ENCODE measurements at regions not wholly inside any gene's neighbourhood (a gene's known extent, or its start where the extent isn't known, plus 50 kb on each side); places are given as distances from the start of the nearest gene placed in this dataset.

- intact Hi-C loops (cut with DNase I) = no loop called here
- no peaks in the 10 kb centered on the region for H3K27me3 ChIP-seq (replicated peaks; ENCODE audit: insufficient read depth)
- no peak overlapping the region for H3K27ac ChIP-seq
- H3K4me3 ChIP-seq = no peak overlapping the region
- H3K4me1 ChIP-seq (replicated peaks) = no peaks in the 10 kb centered on the region
- 81% methylated on average over 6 of the region's 6 CpGs for WGBS
- no peaks in the 10 kb centered on the region for H3K9me3 ChIP-seq
- no peaks in the 10 kb centered on the region for H3K36me3 ChIP-seq
- DNase-seq (ENCODE audit: low spot score) = no peak
- TF ChIP-seq, protein P1, sequence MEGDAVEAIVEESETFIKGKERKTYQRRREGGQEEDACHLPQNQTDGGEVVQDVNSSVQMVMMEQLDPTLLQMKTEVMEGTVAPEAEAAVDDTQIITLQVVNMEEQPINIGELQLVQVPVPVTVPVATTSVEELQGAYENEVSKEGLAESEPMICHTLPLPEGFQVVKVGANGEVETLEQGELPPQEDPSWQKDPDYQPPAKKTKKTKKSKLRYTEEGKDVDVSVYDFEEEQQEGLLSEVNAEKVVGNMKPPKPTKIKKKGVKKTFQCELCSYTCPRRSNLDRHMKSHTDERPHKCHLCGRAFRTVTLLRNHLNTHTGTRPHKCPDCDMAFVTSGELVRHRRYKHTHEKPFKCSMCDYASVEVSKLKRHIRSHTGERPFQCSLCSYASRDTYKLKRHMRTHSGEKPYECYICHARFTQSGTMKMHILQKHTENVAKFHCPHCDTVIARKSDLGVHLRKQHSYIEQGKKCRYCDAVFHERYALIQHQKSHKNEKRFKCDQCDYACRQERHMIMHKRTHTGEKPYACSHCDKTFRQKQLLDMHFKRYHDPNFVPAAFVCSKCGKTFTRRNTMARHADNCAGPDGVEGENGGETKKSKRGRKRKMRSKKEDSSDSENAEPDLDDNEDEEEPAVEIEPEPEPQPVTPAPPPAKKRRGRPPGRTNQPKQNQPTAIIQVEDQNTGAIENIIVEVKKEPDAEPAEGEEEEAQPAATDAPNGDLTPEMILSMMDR (IDR thresholded peaks at IDR 0.05) = no peak
- TF ChIP-seq POLR2A (IDR thresholded peaks at IDR 0.05) = no peak
- TF ChIP-seq POLR2AphosphoS5 (IDR thresholded peaks at IDR 0.05) = no peak
These were observed 56.7 kb upstream of the ENPP6 start for GRCh38 chr4:184274286-184274951.

GRCh38 chr4:184273166-184274147, 55.8 kb upstream of the ENPP6 start:
- no peak overlapping the region for H3K4me3 ChIP-seq
- H3K36me3 ChIP-seq = no peaks in the 10 kb centered on the region
- TF ChIP-seq, protein P1 (IDR thresholded peaks at IDR 0.05) = no peak
- TF ChIP-seq POLR2A (IDR thresholded peaks at IDR 0.05) (no peak), POLR2AphosphoS5 (IDR thresholded peaks at IDR 0.05) (no peak)
- WGBS = 86% methylated on average over 17 of the region's 17 CpGs
- H3K9me3 ChIP-seq = no peaks in the 10 kb centered on the region
- no peaks in the 10 kb centered on the region for H3K4me1 ChIP-seq (replicated peaks)
- no peaks in the 10 kb centered on the region for H3K27me3 ChIP-seq (replicated peaks; ENCODE audit: insufficient read depth)
- H3K27ac ChIP-seq = no peak overlapping the region
- DNase-seq (ENCODE audit: low spot score) = no peak
- intact Hi-C loops (cut with DNase I) = no loop called here

DNA sequence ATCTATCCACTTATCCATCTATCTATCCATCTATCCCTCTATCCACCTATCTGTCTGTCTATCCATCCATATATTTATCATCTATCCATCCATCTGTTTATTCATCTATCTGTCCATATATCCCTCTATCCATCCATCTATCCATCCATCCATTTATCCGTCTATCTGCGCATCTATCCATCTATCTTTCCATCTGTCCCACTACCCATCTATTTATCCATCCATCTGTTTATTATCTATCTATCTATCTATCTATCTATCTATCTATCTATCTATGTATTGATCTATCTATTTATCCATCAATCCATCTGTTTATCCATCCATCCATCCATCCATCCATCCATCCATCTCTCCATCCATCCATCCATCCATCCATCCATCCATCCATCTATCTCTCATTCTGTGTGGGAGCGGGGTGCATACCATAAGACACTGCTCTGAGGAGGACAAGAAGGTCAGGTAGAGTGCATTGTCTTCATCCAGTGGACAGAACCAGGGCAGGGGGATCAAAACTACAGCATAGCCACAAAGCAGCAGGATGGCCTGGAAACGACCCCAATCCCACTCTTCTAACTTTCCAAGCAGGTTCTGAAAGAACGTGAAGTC, 53.2 kb upstream of the ENPP6 start:
- WGBS = 85% methylated on average over 5 of the region's 5 CpGs
- Histone ChIP-seq H3K4me1 (replicated peaks) (no peaks in the 10 kb centered on the region), H3K9me3 (no peaks in the 10 kb centered on the region), H3K36me3 (no peaks in the 10 kb centered on the region), H3K27me3 (replicated peaks; ENCODE audit: insufficient read depth) (no peaks in the 10 kb centered on the region), H3K4me3 (no peak overlapping the region), H3K27ac (no peak overlapping the region)
- intact Hi-C loops (cut with DNase I) = no loop called here
- TF ChIP-seq, protein P1 (IDR thresholded peaks at IDR 0.05) = no peak
- TF ChIP-seq POLR2A (IDR thresholded peaks at IDR 0.05) (no peak), POLR2AphosphoS5 (IDR thresholded peaks at IDR 0.05) (no peak)
- DNase-seq (ENCODE audit: low spot score) = no peak

DNA sequence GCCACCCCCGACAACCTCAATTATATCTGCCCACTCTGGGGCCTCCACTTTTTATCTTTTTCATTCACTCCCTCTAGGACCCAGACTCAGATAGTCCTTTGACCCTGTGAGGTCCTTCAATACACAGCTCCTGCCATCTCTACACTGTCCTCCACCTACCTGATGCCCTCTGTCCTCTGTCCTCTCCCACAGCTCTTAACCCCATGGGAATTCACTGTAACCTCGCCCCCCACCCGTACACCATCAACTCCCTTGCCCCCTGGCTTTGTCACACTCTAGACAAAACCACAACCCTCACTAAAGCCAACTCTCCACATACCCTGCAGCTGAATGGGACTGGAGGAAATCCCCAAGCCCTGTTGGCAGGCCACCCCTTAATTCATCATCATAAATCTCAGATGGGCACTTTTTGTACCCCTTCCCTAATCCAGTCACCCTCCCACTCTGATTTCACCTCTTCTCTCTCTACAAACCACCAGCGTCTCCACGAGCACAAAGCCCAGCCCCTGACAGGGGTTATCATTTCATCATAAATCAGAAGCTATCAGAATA, 52.3 kb upstream of the ENPP6 start:
- TF ChIP-seq POLR2AphosphoS5 (IDR thresholded peaks at IDR 0.05) (no peak), POLR2A (IDR thresholded peaks at IDR 0.05) (no peak)
- TF ChIP-seq, protein P1 (IDR thresholded peaks at IDR 0.05) = no peak
- 72% methylated on average over 5 of the region's 5 CpGs for WGBS
- no peak overlapping the region for H3K4me3 ChIP-seq
- no peak overlapping the region for H3K27ac ChIP-seq
- H3K4me1 ChIP-seq (replicated peaks) = no peaks in the 10 kb centered on the region
- intact Hi-C loops (cut with DNase I) = loop anchor here (5.0 kb wide), 1 partner anchor 207 kb away; no protein-coding TSS in a partner anchor
- no peaks in the 10 kb centered on the region for H3K9me3 ChIP-seq
- no peak for DNase-seq (ENCODE audit: low spot score)
- no peaks in the 10 kb centered on the region for H3K27me3 ChIP-seq (replicated peaks; ENCODE audit: insufficient read depth)
- no peaks in the 10 kb centered on the region for H3K36me3 ChIP-seq
